HG03378 (cell line): ENCODE measurements at regions not wholly inside any gene's neighbourhood (a gene's known extent, or its start where the extent isn't known, plus 50 kb on each side); places are given as distances from the start of the nearest gene placed in this dataset.

ENCODE experiments used
- ATAC-seq: cut with Tn5 transposase; IDR thresholded peaks from one replicate; pipeline ENCODE4 v1.9.1; 2021; ENCODE audit warnings: mild to moderate bottlenecking, moderate library complexity; ENCODE audit not compliant: unreplicated experiment

DNA sequence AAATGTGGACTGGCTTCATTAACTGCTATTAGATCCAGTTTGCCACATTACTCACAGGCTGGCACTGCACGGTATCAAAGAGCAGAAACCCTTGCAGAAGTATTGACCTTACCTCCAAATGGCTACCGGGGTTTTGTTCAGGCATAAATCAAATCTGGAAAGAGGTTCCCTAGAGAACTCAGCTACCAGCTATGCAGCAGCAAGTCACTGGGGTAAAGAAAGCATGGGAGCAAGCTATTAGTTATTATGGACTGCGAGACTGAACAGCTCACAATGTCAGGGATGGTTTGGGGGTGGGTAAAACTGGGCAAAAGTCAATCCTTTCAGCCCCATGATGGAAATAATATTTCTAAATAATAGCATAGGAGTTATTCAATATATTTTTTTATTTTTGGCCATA is 128.1 kb downstream of the FANCF start:
- no peak for ATAC-seq

DNA sequence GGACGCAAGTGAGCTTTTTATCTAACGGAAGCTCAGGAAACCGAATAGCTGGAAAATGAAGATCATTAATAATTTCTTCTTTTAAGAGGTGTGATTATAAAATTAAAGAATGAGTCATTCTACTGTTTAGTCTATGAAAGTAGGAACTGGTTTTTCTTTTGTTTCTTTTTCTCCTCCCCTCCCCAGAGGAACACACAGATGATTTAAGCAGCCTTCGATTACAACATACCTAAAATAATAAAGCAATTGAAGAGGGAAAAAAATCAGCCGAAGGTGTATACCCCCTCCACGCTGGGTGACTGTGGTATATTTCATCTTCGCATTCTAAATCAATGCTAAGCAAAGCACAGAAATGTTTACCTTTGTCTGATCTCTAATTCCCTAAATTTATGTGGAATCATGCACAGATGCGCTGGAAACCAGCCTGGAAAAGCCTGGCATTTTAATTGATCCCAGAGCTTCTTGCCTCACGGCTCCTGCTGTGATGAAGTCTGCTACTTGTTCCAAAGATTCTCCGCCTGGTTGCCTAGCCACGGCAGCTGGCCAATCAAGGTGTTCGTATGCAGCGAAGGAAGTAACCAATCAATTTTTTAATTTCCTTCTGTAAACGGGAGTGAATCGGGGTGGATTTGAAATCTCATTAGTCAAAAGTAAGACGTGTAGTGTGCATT is 133.9 kb downstream of the FANCF start:
- no peak for ATAC-seq

DNA sequence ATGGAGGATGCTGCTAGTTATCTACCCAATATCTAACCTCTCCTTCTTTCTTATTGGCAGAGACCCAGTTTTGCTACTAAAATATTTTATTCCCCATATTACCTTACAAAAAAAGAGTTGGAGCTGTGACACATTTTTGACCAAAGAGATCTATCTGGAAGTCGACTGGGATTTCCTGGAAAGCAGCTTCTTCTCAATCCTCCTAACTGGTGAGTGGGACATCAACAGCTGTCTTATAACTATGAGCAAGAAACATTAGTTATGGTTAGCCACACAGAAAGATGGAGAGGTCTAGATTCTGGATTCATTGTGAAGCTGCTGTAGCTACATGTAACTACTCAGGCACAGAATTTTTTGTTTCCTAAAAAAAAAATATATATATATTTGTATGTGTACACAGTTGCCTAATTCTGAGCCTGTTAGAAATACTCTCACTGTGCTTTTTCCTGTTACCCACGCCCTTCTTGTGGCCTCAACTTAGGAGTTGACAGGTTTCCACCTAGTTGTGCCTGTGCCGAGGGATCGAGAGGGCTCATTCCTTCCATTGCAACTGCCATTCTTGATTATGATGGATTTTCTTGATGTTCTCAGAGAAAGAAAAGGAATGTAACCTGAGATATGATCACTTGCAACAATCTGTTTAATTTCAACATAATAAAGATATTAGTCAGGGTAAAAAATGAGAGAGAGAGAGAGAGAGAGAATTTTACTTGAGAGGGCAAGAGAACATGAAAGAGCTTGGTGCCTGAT is 142.0 kb downstream of the SLC17A6 start:
- no peak for ATAC-seq

DNA sequence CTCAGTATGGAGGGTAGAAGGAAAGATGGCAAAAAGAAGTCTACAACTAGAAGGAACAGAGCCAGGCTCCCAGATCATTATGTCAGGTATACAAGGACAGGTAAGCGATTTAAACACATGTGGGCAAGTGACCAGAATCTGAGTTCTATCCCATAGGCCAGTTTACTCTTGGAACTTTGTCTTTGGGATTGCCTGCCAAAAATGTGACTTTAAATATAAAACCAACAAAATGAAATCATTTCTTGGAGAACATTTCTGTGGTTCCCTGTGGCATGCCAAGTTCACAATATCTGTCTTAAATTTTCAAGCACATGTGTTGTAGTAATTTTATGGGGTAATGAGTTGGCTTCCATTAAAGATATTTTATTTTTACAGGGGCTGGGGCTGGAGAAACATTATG is 141.0 kb downstream of the SLC17A6 start:
- no peak for ATAC-seq

DNA sequence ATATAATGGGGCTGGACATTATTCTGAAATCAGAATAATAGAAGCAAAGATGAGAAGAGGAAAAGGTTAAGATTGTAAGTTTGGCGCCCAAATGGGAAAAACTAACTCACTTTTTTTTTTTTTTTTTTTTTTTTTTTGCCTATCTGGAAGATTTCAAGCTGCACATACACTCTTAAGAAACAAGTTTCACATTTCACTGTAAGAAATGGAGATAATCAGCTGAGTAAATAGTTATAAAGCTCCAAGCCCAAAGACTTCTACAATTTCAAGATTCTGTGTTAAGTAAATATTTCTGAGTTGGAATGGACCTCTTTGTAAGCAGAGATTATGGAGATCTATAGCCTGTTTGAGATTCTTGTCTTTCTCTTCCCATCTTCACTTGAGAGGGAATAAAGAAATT is 140.0 kb downstream of the SLC17A6 start:
- ATAC-seq = no peak

DNA sequence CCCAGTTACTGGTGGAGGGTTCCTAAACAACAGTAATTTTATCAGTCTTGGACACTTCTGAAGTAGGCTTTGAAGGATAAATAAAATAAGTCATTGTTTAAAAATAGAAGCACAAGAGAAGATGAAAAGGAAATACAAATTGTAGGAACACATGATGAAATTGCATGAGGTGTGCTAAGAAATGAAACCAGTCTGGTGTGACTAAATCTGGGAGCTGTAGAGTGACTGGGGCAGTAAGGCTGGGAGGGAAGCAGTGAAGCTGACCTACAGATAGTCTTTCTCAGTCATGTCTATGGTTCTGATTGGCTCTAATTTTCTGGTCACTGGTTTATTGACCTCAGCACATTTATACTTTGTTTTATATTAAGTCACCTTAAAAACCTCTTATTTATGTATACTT is 139.1 kb downstream of the SLC17A6 start:
- ATAC-seq = no peak

DNA sequence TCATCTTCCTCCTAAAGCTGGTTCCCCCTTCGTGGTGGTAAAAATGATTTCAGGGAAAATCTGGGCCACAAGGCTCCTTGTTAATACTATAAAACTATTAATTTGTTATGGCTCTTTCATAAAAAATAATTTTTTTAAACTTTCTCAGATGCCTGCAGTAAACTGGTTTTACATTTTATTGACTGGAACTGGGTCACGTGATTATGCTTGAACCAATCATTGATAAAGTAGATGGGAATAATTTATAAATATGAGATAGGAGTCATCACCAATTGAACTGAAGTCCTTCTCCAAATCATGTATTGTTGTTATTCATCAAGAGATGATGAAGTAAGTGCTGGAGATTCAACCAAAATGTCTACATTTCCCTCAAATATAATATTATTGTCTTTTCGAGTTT is 138.4 kb downstream of the SLC17A6 start:
- ATAC-seq = no peak

DNA sequence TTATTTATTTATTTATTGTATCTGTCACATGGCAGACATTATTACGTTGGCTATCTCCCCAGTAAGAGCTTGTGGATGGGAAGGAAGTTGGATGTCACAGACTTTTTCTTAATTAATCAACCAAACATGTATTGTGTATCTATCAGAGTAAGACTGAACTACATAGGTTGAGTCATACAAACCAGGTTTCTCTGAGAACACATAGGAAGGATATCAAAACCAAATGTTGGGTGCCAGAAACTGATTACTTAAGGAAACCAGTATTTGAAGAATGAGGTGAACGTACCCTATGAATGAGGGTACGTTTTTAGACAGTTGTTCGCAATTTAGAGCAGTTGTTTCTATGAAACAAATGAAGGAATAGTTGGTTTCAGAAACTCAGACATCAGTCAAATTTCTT is 136.4 kb downstream of the SLC17A6 start:
- no peak for ATAC-seq

DNA sequence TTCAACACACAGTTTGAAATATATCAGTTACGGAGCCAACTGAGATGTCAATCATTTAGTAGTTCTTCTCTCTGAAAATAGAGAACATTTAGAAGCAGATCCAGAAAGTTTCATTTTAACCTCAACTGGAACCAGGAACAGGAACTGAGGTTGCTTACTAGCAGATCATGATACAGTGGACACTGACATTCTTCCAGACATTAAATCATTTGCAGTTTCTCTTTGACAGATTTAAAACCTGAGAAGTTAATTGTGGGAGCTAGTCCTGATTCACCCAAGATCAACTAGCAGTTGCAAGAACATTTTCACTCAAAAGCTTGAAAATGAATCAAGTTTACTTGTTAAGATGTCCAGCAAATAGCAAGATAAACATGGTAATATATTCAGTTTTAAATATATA is 135.4 kb downstream of the SLC17A6 start:
- ATAC-seq = no peak

DNA sequence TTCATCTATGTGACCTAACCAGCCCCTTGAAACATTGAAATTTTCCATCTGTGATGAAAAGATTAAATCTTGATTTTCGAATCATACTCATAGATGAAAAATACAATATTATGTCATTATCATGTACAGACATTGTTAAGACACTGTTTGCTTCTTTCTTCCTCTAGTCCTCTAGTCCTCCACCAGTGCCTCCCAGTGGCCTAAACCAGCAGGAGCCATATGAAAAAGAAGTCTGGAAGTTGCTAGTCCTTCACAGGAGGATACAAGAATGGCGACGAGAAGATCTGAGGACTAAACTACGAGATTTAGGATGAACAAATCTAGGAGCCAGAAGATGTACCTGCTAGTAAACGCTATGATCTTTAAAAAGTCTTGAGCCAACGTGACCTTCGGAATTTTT is 134.1 kb downstream of the SLC17A6 start:
- ATAC-seq = no peak

DNA sequence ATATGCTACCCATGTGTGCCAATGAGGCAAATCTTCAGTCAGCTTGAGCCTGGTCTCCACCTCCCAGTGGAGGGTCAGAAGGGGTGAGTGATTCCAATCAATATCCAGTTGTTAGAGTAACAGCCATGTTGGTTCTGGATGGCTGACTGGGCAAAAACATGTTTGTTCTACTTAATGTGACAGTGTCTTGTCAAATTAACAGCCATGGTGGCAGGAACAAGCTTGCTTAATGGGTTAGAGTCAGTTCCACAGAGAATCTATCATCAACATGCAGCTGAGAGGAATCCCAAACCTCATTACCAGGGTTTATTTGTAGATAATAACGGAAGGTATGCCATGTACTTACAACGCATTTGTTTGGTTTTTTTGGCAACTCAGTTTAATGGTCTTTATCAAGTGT is 133.2 kb downstream of the SLC17A6 start:
- ATAC-seq = no peak

DNA sequence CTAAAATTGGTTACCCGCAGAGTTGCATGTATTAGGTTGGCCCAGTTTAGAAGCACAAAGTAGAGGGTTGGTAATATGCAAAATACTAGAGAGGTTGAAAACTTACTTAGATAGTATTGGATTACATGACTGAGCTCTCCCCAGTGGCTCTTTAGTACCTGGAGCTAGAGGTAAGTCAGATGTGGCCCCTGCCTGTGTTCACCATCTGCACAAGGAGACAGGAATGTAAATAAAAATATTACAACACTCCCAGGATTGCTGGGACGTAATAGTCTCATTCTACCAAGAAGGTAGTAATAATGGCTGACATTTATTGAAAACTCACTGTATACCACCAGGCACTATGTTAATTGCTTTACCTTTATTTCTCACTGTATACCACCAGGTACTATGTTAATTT is 129.6 kb downstream of the SLC17A6 start:
- ATAC-seq = no peak

DNA sequence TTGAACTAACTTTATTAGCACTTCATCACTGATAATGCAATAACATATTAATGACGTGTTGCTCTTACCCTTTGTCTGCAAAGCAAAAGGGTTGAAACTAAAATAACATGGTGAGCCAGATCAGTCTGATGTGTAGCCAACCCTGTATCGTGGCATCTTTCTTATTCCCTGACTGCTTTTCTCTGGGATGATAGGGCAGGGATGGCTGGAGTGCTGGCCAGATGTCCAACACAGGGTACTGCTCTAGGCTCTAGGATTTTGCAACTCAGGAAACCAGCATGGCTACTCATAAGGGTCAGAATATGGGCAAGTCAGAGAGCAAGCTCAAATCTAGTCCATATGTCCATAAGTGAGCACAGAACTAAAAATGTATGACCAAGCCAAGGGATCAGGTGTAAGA is 129.1 kb downstream of the SLC17A6 start:
- ATAC-seq = no peak

DNA sequence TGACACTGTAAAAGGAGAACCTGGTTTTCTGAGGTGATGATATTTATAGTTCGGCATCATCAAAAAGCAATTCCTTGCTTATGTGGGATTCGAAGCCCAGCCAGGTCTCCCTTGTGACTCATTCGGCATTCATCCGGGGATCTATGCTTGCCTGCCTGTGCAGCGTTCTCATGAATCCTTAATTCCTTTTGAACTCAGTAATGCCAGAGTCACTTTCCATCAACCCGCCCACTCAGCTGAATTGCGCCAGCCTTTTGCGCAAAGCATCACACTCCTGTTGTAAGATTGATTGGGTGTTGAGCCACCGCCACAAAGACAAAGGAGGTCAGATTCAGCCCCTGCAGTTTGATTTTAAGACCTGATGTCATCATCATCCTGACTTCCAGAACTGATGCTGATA is 128.6 kb downstream of the SLC17A6 start:
- ATAC-seq = no peak

DNA sequence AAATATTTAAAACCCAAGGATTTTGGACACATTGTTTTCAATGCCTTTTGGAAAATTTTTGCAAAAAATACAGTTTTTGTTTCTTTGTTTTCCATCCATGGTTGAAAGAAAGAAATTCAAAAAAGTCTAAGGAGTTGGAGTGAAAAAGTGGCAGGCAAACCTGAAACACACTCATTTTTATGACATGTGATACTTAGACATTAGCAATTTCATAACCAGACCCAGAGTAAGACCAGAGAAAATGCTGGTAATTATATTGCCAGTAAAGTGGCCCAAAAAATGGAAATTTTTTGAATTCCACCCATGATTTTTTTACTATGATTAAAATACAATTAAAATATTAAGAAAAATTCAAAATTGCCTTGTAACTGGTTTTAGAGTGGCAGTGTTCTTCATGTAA is 128.2 kb downstream of the SLC17A6 start:
- no peak for ATAC-seq

DNA sequence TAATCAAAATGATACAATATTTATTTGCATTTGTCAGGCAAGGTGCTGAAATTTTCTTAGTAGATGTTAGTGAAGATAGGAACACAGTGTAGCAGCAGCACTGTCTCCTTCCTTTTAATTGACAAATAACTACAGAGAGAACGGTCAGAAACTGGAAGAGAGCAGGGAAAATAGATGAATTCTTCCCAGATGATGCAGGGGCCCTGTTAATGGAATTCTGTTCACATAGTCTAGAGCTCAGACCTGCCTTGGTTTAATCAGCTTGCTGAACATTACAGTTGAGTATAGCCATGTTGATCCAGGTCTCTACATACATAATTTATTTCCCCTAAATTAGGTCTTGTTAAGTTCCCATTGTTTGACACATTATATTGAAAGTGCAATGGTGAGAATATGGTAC is 127.4 kb downstream of the SLC17A6 start:
- ATAC-seq = no peak

DNA sequence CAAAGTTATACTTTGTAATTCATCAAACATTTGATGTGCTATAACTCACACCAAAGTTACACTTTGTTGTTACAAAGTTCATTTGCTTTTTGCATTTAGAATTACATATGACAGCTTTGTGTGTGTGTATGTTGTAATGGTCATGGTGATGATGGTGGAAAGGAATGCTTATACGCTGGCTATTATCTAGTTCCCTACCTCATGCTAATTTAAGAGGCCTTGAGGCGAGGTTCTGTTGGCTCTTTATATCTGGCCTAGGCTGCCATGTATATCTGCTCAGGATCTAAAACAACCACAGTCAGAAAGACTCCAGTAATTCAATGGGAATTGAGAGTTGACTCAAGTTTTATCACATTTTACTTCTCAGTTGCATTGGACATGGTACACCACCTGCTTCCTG is 123.4 kb downstream of the SLC17A6 start:
- ATAC-seq = no peak

DNA sequence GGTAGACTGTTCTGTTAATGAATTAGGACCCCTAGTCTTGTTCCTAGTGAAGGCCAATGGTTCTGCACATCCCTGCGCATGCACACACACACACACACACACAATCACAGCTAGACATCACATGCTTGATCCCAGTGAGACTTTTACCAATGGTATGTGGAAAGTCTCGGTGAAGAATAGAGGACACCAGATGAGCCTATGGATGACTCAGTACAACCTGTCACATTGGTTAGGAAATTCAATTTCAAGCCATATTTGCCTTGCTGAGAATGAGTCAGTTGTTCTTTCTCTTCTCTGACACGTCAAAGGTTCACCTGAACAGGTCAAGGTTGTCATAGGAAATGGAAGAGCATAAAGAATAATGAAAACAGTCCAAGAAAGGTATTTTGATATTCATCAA is 122.0 kb downstream of the SLC17A6 start:
- ATAC-seq = no peak

DNA sequence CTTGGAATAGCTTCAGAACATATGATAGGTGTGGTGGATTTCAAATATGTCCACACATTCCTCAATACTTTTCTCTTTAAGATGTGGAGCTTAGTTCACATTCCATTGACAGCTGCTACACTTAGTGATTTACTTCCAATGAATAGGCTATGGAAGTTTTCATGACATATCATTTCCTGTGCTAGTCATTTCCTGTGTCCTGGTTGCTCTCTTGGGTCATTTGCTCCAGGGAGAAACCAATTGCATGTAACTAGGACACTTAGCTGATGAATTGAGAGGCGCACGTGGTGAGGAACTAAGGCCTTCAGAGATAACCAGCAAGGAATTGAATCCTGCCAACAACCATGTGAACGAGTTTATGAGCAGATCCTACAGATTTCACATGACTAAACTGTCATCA is 120.9 kb downstream of the SLC17A6 start:
- ATAC-seq = no peak

DNA sequence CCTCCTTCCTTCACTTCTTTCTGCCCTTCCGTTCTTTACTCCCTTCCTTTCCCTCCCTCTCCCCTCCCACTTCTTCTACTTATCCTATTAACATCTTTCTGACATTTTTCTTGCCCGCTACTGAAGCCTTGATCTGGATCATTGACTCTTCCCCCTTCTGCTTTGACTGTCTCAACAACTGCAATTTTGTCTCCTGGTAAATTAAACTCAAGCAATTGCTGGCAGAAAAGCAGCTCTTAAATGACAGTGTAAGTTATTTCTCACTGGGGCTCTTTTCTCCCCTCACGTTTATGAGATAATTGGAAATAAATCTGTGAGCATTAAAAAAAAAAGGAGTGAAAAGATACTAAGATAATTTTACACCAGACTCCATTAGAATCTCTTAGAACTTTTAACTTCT is 120.0 kb downstream of the SLC17A6 start:
- ATAC-seq = no peak

DNA sequence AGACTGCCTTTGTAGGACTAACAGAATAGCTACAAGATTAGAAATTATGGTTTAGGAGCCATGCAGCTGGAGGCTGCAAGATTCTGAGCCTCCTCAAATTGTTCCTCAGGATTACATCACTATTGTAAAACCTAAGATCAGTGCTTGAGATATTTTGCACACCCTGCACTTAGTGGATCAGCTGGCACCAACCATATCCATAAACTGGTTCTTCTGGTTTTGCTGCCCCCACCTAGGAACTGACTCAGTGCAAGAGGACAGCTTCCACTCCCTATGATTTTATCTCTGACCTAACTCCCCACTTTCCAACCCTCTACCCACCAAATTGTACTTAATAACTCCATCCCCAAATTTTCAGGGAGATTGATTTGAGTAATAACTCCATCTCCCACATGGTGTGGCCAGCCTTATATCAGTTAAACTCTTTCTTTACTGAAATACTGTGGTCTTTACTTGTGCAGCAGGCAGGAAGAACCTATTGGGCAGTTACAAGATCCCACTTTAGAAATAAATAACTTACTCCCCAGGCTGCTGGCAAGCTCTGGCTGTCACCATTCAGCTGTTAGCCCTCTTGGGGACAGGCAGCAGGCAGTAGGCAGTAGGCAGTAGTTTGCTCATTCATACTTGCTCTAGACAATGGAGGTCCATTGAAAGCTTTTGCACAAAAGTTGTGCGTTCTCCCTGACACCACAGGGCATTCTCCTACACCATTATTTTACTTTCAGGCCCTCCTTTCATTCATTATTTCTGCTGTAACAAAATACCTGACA is 119.0 kb downstream of the SLC17A6 start:
- ATAC-seq = no peak

DNA sequence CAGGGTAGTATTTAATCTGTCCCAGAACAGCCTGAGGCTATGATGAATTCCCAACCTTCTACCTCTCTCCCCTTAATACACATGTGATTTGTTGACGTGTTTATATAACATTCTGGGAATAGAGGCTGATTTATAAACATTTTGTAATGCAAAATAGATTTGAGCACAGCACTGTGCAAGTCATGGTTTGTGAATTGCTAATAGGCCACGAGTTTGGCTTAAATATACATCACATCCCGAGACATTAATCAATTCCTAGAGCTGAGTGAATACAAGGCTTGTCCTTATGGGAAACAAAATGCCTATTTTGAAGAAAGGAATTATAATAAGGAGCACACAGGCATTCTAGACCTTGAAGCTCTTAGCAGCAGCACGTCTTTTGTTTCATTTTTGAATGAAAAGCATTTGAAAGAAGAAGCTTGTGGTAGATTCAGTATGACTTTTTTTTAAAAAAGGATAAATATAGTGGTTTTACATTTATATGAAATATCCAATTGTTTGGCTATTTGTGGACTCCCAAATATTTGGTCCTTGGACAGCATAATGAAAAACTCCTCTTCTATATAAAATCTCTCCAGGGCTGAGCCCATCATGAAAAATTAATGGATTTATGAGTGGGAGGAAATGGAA is 116.4 kb downstream of the SLC17A6 start:
- ATAC-seq = no peak
